HFFc6 (cell line): ENCODE measurements at regions not wholly inside any gene's neighbourhood (a gene's known extent, or its start where the extent isn't known, plus 50 kb on each side); places are given as distances from the start of the nearest gene placed in this dataset.

Source experiments
- DNase-seq: peaks from one replicate; pipeline ENCODE4 v3.0.0-alpha.2; 2018
- H3K27ac Mint-ChIP-seq: 2 replicates; pipeline ENCODE4 v1.8.0; 2020; ENCODE audit warnings: mild to moderate bottlenecking, mixed read lengths
- H3K27me3 Mint-ChIP-seq: 2 replicates; pipeline ENCODE4 v1.8.0; 2021; ENCODE audit warnings: mild to moderate bottlenecking, moderate library complexity, mixed read lengths; ENCODE audit not compliant: insufficient read depth
- H3K36me3 Mint-ChIP-seq: 2 replicates; pipeline ENCODE4 v1.8.0; 2021; ENCODE audit warnings: low read depth, mixed read lengths
- H3K4me1 Mint-ChIP-seq: 2 replicates; pipeline ENCODE4 v1.8.0; 2020; ENCODE audit warnings: low read depth, mixed read lengths
- H3K4me3 Mint-ChIP-seq: 2 replicates; pipeline ENCODE4 v1.8.0; 2020; ENCODE audit warnings: mild to moderate bottlenecking, moderate library complexity, mixed read lengths
- H3K9me3 Mint-ChIP-seq: 2 replicates; pipeline ENCODE4 v1.8.0; 2020; ENCODE audit warnings: mild to moderate bottlenecking, mixed read lengths
- TF ChIP-seq, protein P1 (sequence below): fragments of 200-600 bp; sonication (generic); IDR thresholded peaks from 2 replicates; pipeline ENCODE4 v1.5.0; 2021; ENCODE audit warnings: antibody characterized with exemption, mild to moderate bottlenecking

DNA sequence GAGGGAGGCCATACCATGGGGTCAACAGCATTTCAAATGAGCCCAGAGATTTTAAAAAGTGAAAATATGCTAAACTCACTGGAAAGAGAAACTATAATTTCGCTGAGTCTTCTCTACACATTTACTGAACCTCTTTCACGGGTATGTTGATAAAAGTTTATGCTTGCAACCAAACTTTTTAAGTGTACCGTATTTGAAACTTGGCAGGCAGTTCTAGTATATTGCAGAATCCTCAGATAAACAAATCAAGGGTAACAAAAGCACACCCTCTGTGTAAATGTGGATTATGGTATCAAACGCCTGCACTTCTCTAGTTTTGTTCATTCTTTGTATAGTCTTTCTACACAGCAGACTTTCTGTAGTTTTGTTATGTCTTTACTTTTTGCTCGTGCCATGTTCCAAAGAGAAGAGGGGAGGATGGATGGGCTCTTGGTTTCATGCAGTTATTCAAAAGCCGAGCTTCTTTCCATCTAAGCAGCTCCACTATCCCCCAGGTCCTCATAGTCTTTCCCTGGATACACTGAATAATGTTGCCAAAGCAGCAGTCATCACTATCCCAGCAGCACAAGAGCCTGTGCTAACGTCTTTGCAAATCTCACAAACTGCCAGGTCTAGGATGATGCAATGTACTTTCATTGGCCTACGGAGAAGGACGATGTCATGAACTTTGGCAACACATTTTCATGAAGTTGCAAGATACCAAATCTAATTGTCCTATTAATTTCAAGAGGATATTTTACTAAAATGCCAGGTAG is 131.2 kb downstream of the MPP7 start:
- H3K27ac Mint-ChIP-seq, result no peak overlapping the region
- peaks cover 18% of the 10 kb centered on the region for H3K4me1 Mint-ChIP-seq
- TF ChIP-seq, protein P1, sequence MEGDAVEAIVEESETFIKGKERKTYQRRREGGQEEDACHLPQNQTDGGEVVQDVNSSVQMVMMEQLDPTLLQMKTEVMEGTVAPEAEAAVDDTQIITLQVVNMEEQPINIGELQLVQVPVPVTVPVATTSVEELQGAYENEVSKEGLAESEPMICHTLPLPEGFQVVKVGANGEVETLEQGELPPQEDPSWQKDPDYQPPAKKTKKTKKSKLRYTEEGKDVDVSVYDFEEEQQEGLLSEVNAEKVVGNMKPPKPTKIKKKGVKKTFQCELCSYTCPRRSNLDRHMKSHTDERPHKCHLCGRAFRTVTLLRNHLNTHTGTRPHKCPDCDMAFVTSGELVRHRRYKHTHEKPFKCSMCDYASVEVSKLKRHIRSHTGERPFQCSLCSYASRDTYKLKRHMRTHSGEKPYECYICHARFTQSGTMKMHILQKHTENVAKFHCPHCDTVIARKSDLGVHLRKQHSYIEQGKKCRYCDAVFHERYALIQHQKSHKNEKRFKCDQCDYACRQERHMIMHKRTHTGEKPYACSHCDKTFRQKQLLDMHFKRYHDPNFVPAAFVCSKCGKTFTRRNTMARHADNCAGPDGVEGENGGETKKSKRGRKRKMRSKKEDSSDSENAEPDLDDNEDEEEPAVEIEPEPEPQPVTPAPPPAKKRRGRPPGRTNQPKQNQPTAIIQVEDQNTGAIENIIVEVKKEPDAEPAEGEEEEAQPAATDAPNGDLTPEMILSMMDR, result no peak
- H3K9me3 Mint-ChIP-seq, result no peaks in the 10 kb centered on the region
- no peaks in the 10 kb centered on the region for H3K27me3 Mint-ChIP-seq
- peak overlapping the region; percentile 52; the same call in 1 of the 2 replicates for H3K4me3 Mint-ChIP-seq
- no peak for DNase-seq
- H3K36me3 Mint-ChIP-seq, result peaks cover 8% of the 10 kb centered on the region; the same call in 1 of the 2 replicates

DNA sequence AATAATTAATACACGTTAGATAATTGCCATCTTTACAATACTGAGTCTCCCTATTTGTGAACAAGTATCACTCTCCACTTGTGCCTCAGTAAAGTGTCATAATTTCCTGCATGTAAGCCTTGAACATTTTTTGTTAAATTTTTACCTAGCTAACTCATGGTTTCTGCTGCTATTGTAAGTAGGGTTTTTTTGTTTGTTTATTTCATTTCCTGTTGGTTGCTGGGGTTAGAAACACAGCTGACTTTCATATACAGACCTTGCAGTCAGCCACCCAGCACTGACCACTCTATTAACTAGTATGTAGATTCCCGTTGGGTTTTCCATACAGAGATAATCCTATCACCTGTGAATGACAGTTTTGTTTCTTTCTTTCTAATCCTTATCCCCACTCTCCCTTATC is 133.3 kb downstream of the MPP7 start:
- DNase-seq, result no peak
- no peak overlapping the region for H3K27ac Mint-ChIP-seq
- TF ChIP-seq, protein P1, result no peak

DNA sequence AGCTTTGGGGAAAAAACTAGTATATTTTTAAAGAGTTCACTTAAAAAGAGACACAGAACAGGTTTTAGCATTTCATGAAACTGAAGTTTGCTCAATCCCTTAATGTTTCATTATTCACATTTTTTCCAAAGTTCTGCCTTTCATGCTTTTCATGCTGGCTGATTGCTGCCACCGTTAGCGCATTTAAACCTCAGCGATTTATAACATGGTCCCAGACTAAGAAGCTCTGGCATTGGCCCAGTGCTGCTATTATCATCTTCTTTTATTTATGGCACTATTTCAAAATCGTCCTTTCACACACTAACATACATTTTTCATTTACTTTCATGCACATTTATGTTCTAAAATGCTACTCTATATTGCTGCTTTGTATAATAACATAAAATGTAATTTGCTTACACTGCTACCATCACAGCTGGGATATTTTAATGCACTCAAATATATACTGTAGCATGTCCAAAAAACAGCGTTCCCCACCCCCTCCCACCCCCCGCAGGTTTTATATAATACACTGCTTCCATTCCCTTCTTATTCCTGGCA is 141.9 kb downstream of the MPP7 start:
- no peak for DNase-seq
- H3K36me3 Mint-ChIP-seq, result peaks cover 10% of the 10 kb centered on the region
- TF ChIP-seq, protein P1, result no peak
- no peaks in the 10 kb centered on the region for H3K4me1 Mint-ChIP-seq
- no peaks in the 10 kb centered on the region; the same call in 1 of the 2 replicates for H3K9me3 Mint-ChIP-seq
- no peaks in the 10 kb centered on the region for H3K27me3 Mint-ChIP-seq
- no peak overlapping the region for H3K4me3 Mint-ChIP-seq
- no peak overlapping the region for H3K27ac Mint-ChIP-seq

More for the DNA sequence above, 133.3 kb downstream of the MPP7 start:
- peaks cover 5% of the 10 kb centered on the region; the same call in 1 of the 2 replicates for H3K4me1 Mint-ChIP-seq
- H3K4me3 Mint-ChIP-seq, result no peak overlapping the region
- no peaks in the 10 kb centered on the region for H3K9me3 Mint-ChIP-seq
- H3K36me3 Mint-ChIP-seq, result peaks cover 6% of the 10 kb centered on the region; the same call in 1 of the 2 replicates
- H3K27me3 Mint-ChIP-seq, result no peaks in the 10 kb centered on the region

DNA sequence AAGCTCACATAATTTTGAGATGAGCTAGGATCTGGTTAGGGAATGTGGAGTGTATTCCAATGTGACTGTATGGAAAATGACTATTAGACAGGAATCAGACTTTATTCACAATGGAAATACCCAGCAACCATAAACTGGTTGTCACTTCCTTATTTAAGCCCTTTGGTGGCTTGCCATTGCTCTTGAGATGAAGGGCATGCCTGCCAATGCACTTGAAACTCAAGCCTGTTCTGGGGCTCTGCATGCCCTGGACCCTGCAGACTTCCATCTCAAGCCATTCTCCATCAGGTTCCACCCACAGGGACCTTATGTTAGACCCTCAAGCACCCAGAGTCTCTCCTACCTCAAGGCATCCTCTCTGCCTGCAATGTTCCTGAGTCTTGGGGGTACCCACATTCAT is 145.5 kb downstream of the MPP7 start:
- no peaks in the 10 kb centered on the region; the same call in 1 of the 2 replicates for H3K9me3 Mint-ChIP-seq

DNA sequence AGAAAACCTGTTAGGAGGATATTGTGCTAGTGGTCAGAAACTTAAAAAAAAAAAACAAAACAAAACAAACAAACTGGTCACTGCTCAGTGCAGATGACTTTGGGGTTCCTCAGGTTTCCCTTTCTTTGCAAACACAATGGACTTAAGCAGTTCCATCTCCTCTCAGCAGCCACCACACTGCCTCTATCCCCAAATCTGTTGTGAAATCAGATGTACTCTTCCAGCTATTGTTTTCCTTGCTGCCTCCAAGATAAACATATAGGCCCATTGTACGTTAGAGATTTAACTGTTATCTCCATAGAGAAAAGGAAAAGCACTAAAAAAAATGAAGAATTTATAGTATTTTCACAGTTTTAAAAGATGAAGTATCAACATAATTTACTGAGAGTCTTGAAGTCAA is 147.1 kb downstream of the MPP7 start:
- H3K27ac Mint-ChIP-seq, result no peak overlapping the region
- TF ChIP-seq, protein P1, result no peak
- H3K27me3 Mint-ChIP-seq, result no peaks in the 10 kb centered on the region

More for the DNA sequence above, 145.5 kb downstream of the MPP7 start:
- H3K4me3 Mint-ChIP-seq, result no peak overlapping the region
- H3K27ac Mint-ChIP-seq, result no peak overlapping the region
- H3K4me1 Mint-ChIP-seq, result no peaks in the 10 kb centered on the region; the same call in 1 of the 2 replicates
- H3K27me3 Mint-ChIP-seq, result no peaks in the 10 kb centered on the region
- no peak for DNase-seq
- TF ChIP-seq, protein P1, result no peak
- H3K36me3 Mint-ChIP-seq, result peaks cover 6% of the 10 kb centered on the region

More for the DNA sequence above, 147.1 kb downstream of the MPP7 start:
- Mint-ChIP-seq H3K4me3 (no peak overlapping the region), H3K9me3 (no peaks in the 10 kb centered on the region; the same call in 1 of the 2 replicates), H3K4me1 (no peaks in the 10 kb centered on the region; the same call in 1 of the 2 replicates), H3K36me3 (peaks cover 6% of the 10 kb centered on the region)
- DNase-seq, result no peak
